ENCODE measurements at regions not wholly inside any gene's neighbourhood (a gene's known extent, or its start where the extent isn't known, plus 50 kb on each side); places are given as distances from the start of the nearest gene placed in this dataset.
"Not testable (repeated sequence)": the region's sequence is repeated elsewhere in the genome, so short reads cannot be mapped to it uniquely, and the experiment has no call there.

GRCh38 chr3:11914651-11915050 is 68.0 kb upstream of the TAMM41 start:
- no peak overlapping the region for H3K27ac Mint-ChIP-seq
- Histone ChIP-seq H3K4me2 (replicated peaks; ENCODE audit: low read depth, low read length, poor library complexity, severe bottlenecking) (no peak overlapping the region), H3K27me3 (replicated peaks in 1 of 4; ENCODE audit: control extremely low read depth in 1 of 4, control insufficient read depth in 3 of 4, insufficient read depth in 4 of 4, low read length in 3 of 4) (no peaks in the 10 kb centered on the region), H3K9ac (ENCODE audit: low read length) (no peak overlapping the region), H2AFZ (ENCODE audit: insufficient read depth, low read depth, low read length, poor library complexity, severe bottlenecking) (no peak overlapping the region), H3K9me3 (ENCODE audit: control extremely low read depth in 1 of 3, control insufficient read depth in 2 of 3, insufficient read depth in 1 of 3, low read length in 2 of 3) (peaks cover 0 to 14% (median 0%) of the 10 kb centered on the region in 3 donors), H3K4me3 (ENCODE audit: control extremely low read depth in 1 of 5, extremely low read depth in 1 of 5, insufficient read depth in 1 of 5, low read depth in 2 of 5, low read length in 4 of 5) (no peak overlapping the region), H3K27ac (ENCODE audit: low read length in 2 of 2) (no peak overlapping the region), H4K20me1 (ENCODE audit: control insufficient read depth, insufficient read depth, low read length, poor library complexity, severe bottlenecking) (no peaks in the 10 kb centered on the region), H3K79me2 (ENCODE audit: control insufficient read depth, insufficient read depth, low read length) (no peaks in the 10 kb centered on the region), H3K4me1 (ENCODE audit: control insufficient read depth in 2 of 2, insufficient read depth in 2 of 2, low read length in 2 of 2) (no peaks in the 10 kb centered on the region), H3K36me3 (replicated peaks in 1 of 2; ENCODE audit: control extremely low read depth in 1 of 2, control insufficient read depth in 1 of 2, extremely low read depth in 1 of 2, insufficient read depth in 2 of 2, low read length in 1 of 2) (no peaks in the 10 kb centered on the region)
- ChIA-PET CTCF (no interaction called here), POLR2A (no interaction called here)
- no peak overlapping the region for H3K4me3 Mint-ChIP-seq
- TF ChIP-seq EZH2 (IDR thresholded peaks at IDR 0.05; ENCODE audit: borderline replicate concordance, insufficient read depth, low read depth, low read length, poor library complexity, severe bottlenecking) (no peak), CTCF (IDR thresholded peaks at IDR 0.05) (no peak)
- DNase-seq (no peak), ATAC-seq (ENCODE audit: low read depth) (no peak)
- H3K4me1 Mint-ChIP-seq: peaks cover under 1% of the 10 kb centered on the region
- intact Hi-C loops (cut with micrococcal nuclease): no loop called here
- WGBS (ENCODE audit: insufficient coverage): 88% methylated on average over 10 of the region's 10 CpGs
- H3K9me3 Mint-ChIP-seq (ENCODE audit: insufficient read depth): peaks cover 5% of the 10 kb centered on the region
- H3K27me3 Mint-ChIP-seq: no peaks in the 10 kb centered on the region

GRCh38 chr3:11915621-11916424 is 69.1 kb upstream of the TAMM41 start:
- Mint-ChIP-seq H3K4me1 (no peaks in the 10 kb centered on the region), H3K27me3 (no peaks in the 10 kb centered on the region), H3K27ac (no peak overlapping the region), H3K9me3 (ENCODE audit: insufficient read depth) (peaks cover 5% of the 10 kb centered on the region), H3K4me3 (no peak overlapping the region)
- intact Hi-C loops (cut with micrococcal nuclease): no loop called here
- Histone ChIP-seq H3K36me3 (replicated peaks in 1 of 2; ENCODE audit: control extremely low read depth in 1 of 2, control insufficient read depth in 1 of 2, extremely low read depth in 1 of 2, insufficient read depth in 2 of 2, low read length in 1 of 2) (no peaks in the 10 kb centered on the region), H2AFZ (ENCODE audit: insufficient read depth, low read depth, low read length, poor library complexity, severe bottlenecking) (no peak overlapping the region), H3K9ac (ENCODE audit: low read length) (no peak overlapping the region), H3K79me2 (ENCODE audit: control insufficient read depth, insufficient read depth, low read length) (no peaks in the 10 kb centered on the region), H3K4me3 (ENCODE audit: control extremely low read depth in 1 of 5, extremely low read depth in 1 of 5, insufficient read depth in 1 of 5, low read depth in 2 of 5, low read length in 4 of 5) (no peak overlapping the region), H4K20me1 (ENCODE audit: control insufficient read depth, insufficient read depth, low read length, poor library complexity, severe bottlenecking) (no peaks in the 10 kb centered on the region), H3K4me2 (replicated peaks; ENCODE audit: low read depth, low read length, poor library complexity, severe bottlenecking) (no peak overlapping the region), H3K4me1 (ENCODE audit: control insufficient read depth in 2 of 2, insufficient read depth in 2 of 2, low read length in 2 of 2) (no peaks in the 10 kb centered on the region), H3K9me3 (ENCODE audit: control extremely low read depth in 1 of 3, control insufficient read depth in 2 of 3, insufficient read depth in 1 of 3, low read length in 2 of 3) (peaks cover 0 to 14% (median 0%) of the 10 kb centered on the region in 3 donors), H3K27ac (ENCODE audit: low read length in 2 of 2) (no peak overlapping the region), H3K27me3 (replicated peaks in 1 of 4; ENCODE audit: control extremely low read depth in 1 of 4, control insufficient read depth in 3 of 4, insufficient read depth in 4 of 4, low read length in 3 of 4) (no peaks in the 10 kb centered on the region)
- WGBS (ENCODE audit: insufficient coverage): 84% methylated on average over 10 of the region's 11 CpGs
- POLR2A ChIA-PET: no interaction called here
- CTCF ChIA-PET: no interaction called here
- ATAC-seq (ENCODE audit: low read depth) (no peak), DNase-seq (no peak)
- TF ChIP-seq EZH2 (IDR thresholded peaks at IDR 0.05; ENCODE audit: borderline replicate concordance, insufficient read depth, low read depth, low read length, poor library complexity, severe bottlenecking): no peak
- no peak for TF ChIP-seq CTCF (IDR thresholded peaks at IDR 0.05)

DNA sequence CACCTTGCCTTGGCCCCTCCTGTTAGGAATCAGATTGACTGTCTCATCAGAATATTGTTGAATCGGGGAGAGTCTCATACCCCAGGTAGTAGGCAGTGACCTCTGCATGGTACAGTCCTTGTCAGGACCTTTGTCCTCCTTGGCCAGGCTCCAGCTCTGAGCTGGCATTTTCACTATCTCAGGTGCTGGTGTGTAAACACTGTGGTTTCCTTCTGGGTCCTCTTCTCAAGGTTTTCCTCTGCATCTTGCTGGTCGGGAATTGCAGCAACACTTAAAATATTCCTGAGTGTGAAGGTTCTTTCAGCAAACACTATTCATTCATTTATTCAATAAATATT is 69.7 kb upstream of the TAMM41 start:
- H3K27me3 ChIP-seq (replicated peaks in 1 of 4; ENCODE audit: control extremely low read depth in 1 of 4, control insufficient read depth in 3 of 4, insufficient read depth in 4 of 4, low read length in 3 of 4); CTCF ChIA-PET: not testable (repeated sequence)

More for the DNA sequence above, 69.7 kb upstream of the TAMM41 start:
- ATAC-seq (ENCODE audit: low read depth); H2AFZ ChIP-seq (ENCODE audit: insufficient read depth, low read depth, low read length, poor library complexity, severe bottlenecking); H3K4me1 Mint-ChIP-seq; H3K4me2 ChIP-seq (replicated peaks; ENCODE audit: low read depth, low read length, poor library complexity, severe bottlenecking); DNase-seq; H3K27me3 Mint-ChIP-seq; H3K4me3 ChIP-seq (ENCODE audit: control extremely low read depth in 1 of 5, extremely low read depth in 1 of 5, insufficient read depth in 1 of 5, low read depth in 2 of 5, low read length in 4 of 5); H3K4me3 Mint-ChIP-seq; H3K27ac Mint-ChIP-seq; H3K4me1 ChIP-seq (ENCODE audit: control insufficient read depth in 2 of 2, insufficient read depth in 2 of 2, low read length in 2 of 2); intact Hi-C loops (cut with micrococcal nuclease); H3K27ac ChIP-seq (ENCODE audit: low read length in 2 of 2); H3K79me2 ChIP-seq (ENCODE audit: control insufficient read depth, insufficient read depth, low read length); POLR2A ChIA-PET; H3K36me3 ChIP-seq (replicated peaks in 1 of 2; ENCODE audit: control extremely low read depth in 1 of 2, control insufficient read depth in 1 of 2, extremely low read depth in 1 of 2, insufficient read depth in 2 of 2, low read length in 1 of 2); H3K9me3 Mint-ChIP-seq (ENCODE audit: insufficient read depth); H4K20me1 ChIP-seq (ENCODE audit: control insufficient read depth, insufficient read depth, low read length, poor library complexity, severe bottlenecking); H3K9ac ChIP-seq (ENCODE audit: low read length): not testable (repeated sequence)
- H3K9me3 ChIP-seq (ENCODE audit: control extremely low read depth in 1 of 3, control insufficient read depth in 2 of 3, insufficient read depth in 1 of 3, low read length in 2 of 3): peaks cover 0 to 14% (median 0%) of the 10 kb centered on the region in 3 donors
- WGBS (ENCODE audit: insufficient coverage): 100% methylated on average over 1 of the region's 2 CpGs

Measured in B cell (primary cell).